ENCODE measurements at regions not wholly inside any gene's neighbourhood (a gene's known extent, or its start where the extent isn't known, plus 50 kb on each side); places are given as distances from the start of the nearest gene placed in this dataset.
"Not testable (repeated sequence)": the region's sequence is repeated elsewhere in the genome, so short reads cannot be mapped to it uniquely, and the experiment has no call there.

DNA sequence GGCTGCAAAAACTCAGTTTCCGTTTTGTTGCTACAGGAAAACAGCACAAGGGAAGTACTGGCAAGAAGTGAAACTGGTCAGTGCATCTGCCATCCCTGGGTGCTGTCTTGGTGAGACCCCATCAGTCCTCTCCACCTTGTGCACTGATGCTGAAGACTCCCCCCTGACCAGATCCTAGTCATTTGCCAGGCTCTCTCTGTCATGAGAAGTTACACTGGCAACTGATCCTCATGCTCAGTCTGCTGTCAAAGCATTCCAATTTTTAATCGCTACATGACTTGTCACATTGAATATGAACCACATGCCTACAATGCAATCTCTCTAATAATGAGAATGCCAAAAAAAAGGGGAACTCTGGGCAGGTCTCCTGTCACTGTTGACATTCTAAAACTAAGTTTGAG lies 296.5 kb downstream of the ZIC1 start:
- H3K27me3 ChIP-seq (ENCODE audit: insufficient read depth, poor library complexity, severe bottlenecking) = no peaks in the 10 kb centered on the region
- no peak for TF ChIP-seq SPI1 (IDR thresholded peaks at IDR 0.05; ENCODE audit: borderline replicate concordance, low read depth)
- TF ChIP-seq POLR2AphosphoS5 (IDR thresholded peaks at IDR 0.05; ENCODE audit: low read depth) = no peak
- TF ChIP-seq, protein P1, sequence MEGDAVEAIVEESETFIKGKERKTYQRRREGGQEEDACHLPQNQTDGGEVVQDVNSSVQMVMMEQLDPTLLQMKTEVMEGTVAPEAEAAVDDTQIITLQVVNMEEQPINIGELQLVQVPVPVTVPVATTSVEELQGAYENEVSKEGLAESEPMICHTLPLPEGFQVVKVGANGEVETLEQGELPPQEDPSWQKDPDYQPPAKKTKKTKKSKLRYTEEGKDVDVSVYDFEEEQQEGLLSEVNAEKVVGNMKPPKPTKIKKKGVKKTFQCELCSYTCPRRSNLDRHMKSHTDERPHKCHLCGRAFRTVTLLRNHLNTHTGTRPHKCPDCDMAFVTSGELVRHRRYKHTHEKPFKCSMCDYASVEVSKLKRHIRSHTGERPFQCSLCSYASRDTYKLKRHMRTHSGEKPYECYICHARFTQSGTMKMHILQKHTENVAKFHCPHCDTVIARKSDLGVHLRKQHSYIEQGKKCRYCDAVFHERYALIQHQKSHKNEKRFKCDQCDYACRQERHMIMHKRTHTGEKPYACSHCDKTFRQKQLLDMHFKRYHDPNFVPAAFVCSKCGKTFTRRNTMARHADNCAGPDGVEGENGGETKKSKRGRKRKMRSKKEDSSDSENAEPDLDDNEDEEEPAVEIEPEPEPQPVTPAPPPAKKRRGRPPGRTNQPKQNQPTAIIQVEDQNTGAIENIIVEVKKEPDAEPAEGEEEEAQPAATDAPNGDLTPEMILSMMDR (IDR thresholded peaks at IDR 0.05; ENCODE audit: insufficient read depth, low read length) = no peak
- TF ChIP-seq REST (IDR thresholded peaks at IDR 0.05; ENCODE audit: insufficient replicate concordance, low read depth) = no peak
- no peak for TF ChIP-seq GABPA (IDR thresholded peaks at IDR 0.05; ENCODE audit: low read depth)
- no peak overlapping the region for H3K4me3 ChIP-seq (replicated peaks; ENCODE audit: insufficient read depth, low read length)
- H3K27ac ChIP-seq (replicated peaks) = no peak overlapping the region
- DNase-seq (ENCODE audit: low read depth in 1 of 2, low spot score in 1 of 2) = no peak

DNA sequence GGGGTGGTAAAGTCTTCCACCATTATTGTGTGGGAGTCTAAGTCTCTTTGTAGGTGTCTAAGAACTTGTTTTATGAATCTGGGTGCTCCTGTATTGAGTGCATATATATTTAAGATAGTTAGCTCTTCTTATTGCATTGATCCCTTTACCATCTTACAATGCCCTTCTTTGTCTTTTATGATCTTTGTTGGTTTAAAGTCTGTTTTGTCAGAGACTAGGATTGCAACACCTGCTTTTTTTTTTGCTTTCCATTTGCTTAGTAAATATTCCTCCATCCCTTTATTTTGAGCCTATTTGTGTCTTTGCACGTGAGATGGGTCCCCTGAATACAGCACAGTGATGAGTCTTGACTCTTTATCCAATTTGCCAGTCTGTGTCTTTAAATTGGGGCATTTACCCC lies 301.6 kb downstream of the ZIC1 start:
- H3K27me3 ChIP-seq (ENCODE audit: insufficient read depth, poor library complexity, severe bottlenecking); DNase-seq (ENCODE audit: low read depth in 1 of 2, low spot score in 1 of 2); H3K4me3 ChIP-seq (replicated peaks; ENCODE audit: insufficient read depth, low read length); H3K27ac ChIP-seq (replicated peaks): not testable (repeated sequence)

- no peak for TF ChIP-seq REST (IDR thresholded peaks at IDR 0.05; ENCODE audit: insufficient replicate concordance, low read depth)
- TF ChIP-seq SPI1 (IDR thresholded peaks at IDR 0.05; ENCODE audit: borderline replicate concordance, low read depth) = no peak
- no peak for TF ChIP-seq POLR2AphosphoS5 (IDR thresholded peaks at IDR 0.05; ENCODE audit: low read depth)
- no peak for TF ChIP-seq GABPA (IDR thresholded peaks at IDR 0.05; ENCODE audit: low read depth)
- TF ChIP-seq, protein P1 (IDR thresholded peaks at IDR 0.05; ENCODE audit: insufficient read depth, low read length) = no peak
- Histone ChIP-seq H3K27me3 (ENCODE audit: insufficient read depth, poor library complexity, severe bottlenecking) (no peaks in the 10 kb centered on the region), H3K4me3 (replicated peaks; ENCODE audit: insufficient read depth, low read length) (no peak overlapping the region), H3K27ac (replicated peaks) (no peak overlapping the region)
- DNase-seq (ENCODE audit: low read depth in 1 of 2, low spot score in 1 of 2) = no peak
Measured at GRCh38 chr3:147712357-147712756, 303.2 kb downstream of the ZIC1 start.

DNA sequence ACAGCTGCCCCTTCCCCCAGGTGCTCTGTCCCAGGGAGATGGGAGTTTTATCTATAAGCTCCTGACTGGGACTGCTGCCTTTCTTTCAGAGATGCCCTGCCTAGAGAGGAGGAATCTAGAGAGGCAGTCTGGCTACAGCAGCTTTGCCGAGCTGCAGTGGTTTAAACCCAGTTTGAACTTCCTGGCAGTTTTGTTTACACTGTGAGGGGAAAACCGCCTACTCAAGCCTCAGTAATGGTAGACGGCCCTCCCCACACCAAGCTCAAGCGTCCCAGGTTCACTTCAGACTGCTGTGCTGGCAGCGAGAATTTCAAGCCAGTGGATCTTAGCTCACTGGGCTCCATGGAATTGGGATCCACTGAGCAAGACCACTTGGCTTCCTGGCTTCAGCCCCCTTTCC lies 303.6 kb downstream of the ZIC1 start:
- not testable (repeated sequence) for H3K27ac ChIP-seq (replicated peaks); DNase-seq (ENCODE audit: low read depth in 1 of 2, low spot score in 1 of 2); H3K4me3 ChIP-seq (replicated peaks; ENCODE audit: insufficient read depth, low read length); H3K27me3 ChIP-seq (ENCODE audit: insufficient read depth, poor library complexity, severe bottlenecking)

- no peaks in the 10 kb centered on the region for H3K27me3 ChIP-seq (ENCODE audit: insufficient read depth, poor library complexity, severe bottlenecking)
- DNase-seq (ENCODE audit: low read depth in 1 of 2, low spot score in 1 of 2) = no peak
Measured at GRCh38 chr3:147713234-147714133, 304.3 kb downstream of the ZIC1 start.

More at GRCh38 chr3:147713234-147714133, 304.3 kb downstream of the ZIC1 start:
- Histone ChIP-seq H3K27ac (replicated peaks) (no peak overlapping the region), H3K4me3 (replicated peaks; ENCODE audit: insufficient read depth, low read length) (no peak overlapping the region)
- TF ChIP-seq, protein P1 (IDR thresholded peaks at IDR 0.05; ENCODE audit: insufficient read depth, low read length) = no peak
- TF ChIP-seq SPI1 (IDR thresholded peaks at IDR 0.05; ENCODE audit: borderline replicate concordance, low read depth) (no peak), REST (IDR thresholded peaks at IDR 0.05; ENCODE audit: insufficient replicate concordance, low read depth) (no peak), GABPA (IDR thresholded peaks at IDR 0.05; ENCODE audit: low read depth) (no peak), POLR2AphosphoS5 (IDR thresholded peaks at IDR 0.05; ENCODE audit: low read depth) (no peak)

All from HL-60 (cell line).